SK-N-SH (cell line): ENCODE measurements at regions not wholly inside any gene's neighbourhood (a gene's known extent, or its start where the extent isn't known, plus 50 kb on each side); places are given as distances from the start of the nearest gene placed in this dataset.

Experiments
- CTCF ChIA-PET: fragments of 300-600, 350-600 bp; formaldehyde crosslinking; extraction: SDS; loops from one replicate; lab custom pipeline; 2021; lab: Yijun Ruan, JAX
- POLR2A ChIA-PET: fragments of 350-600 bp; sonication (Branson Sonifier 250); formaldehyde crosslinking; extraction: SDS; loops from one replicate; lab custom pipeline; 2020; ENCODE audit warnings: antibody characterized with exemption, inconsistent platforms; lab: Yijun Ruan, JAX
- DNase-seq: peaks from one replicate; pipeline ENCODE4 v3.0.0; 2012
- H2AFZ ChIP-seq: fragments of 200-600 bp; sonication (generic); 2 replicates; pipeline ENCODE4 v1.8.1; 2016; ENCODE audit warnings: antibody characterized with exemption, mild to moderate bottlenecking, low read depth
- H3F3A ChIP-seq: fragments of 200-600 bp; sonication (generic); replicated peaks from 2 replicates; pipeline ENCODE3; 2016; ENCODE audit warnings: antibody characterized with exemption, mild to moderate bottlenecking; ENCODE audit not compliant: insufficient read depth
- H3K27ac ChIP-seq, 2 experiments: fragments of 200-500 bp in 1 of 2; fragments of 200-600 bp in 1 of 2; sonication (Bioruptor generic) in 1 of 2; sonication (generic), shearing (Covaris generic) in 1 of 2; 2 replicates each; pipeline versions ENCODE4 v1.5.1 to v1.6.1; 2014 to 2016; ENCODE audit warnings: low read depth in 2 of 2, inconsistent platforms in 1 of 2, low read length in 1 of 2, mild to moderate bottlenecking in 1 of 2, mixed read lengths in 1 of 2
- H3K27me3 ChIP-seq: fragments of 200-600 bp; sonication (generic), shearing (Covaris generic); 2 replicates; pipeline ENCODE4 v1.6.1; 2016; ENCODE audit warnings: mixed run types; ENCODE audit not compliant: insufficient read depth
- H3K36me3 ChIP-seq, 2 experiments: fragments of 200-500 bp in 1 of 2; fragments of 200-600 bp in 1 of 2; sonication (Bioruptor generic) in 1 of 2; sonication (generic) in 1 of 2; replicated peaks in 1 of 2; 2 replicates each; pipeline versions ENCODE3 to v1.5.1; 2014 to 2016; ENCODE audit warnings: low read length in 1 of 2, mild to moderate bottlenecking in 1 of 2; ENCODE audit not compliant: insufficient read depth in 2 of 2, control insufficient read depth in 1 of 2
- H3K4me1 ChIP-seq, 2 experiments: fragments of 200-500 bp in 1 of 2; fragments of 200-600 bp in 1 of 2; sonication (Bioruptor generic) in 1 of 2; sonication (generic), shearing (Covaris generic) in 1 of 2; 2 replicates each; pipeline versions ENCODE4 v1.5.1 to v1.6.1; 2014 to 2016; ENCODE audit warnings: low read depth in 1 of 2, low read length in 1 of 2, mixed run types in 1 of 2; ENCODE audit not compliant: insufficient read depth in 2 of 2, control insufficient read depth in 1 of 2
- H3K4me2 ChIP-seq: fragments of 200-600 bp; sonication (generic), shearing (Covaris generic); 2 replicates; pipeline ENCODE4 v1.6.1; 2017; ENCODE audit warnings: mixed run types
- H3K4me3 ChIP-seq, 2 experiments: fragments of 200-500 bp in 1 of 2; fragments of 200-600 bp in 1 of 2; sonication (Bioruptor generic) in 1 of 2; sonication (generic), shearing (Covaris generic) in 1 of 2; 2 replicates each; pipeline versions ENCODE4 v1.5.1 to v1.8.1; 2014 to 2016; ENCODE audit warnings: low read depth in 2 of 2, inconsistent platforms in 1 of 2, low read length in 1 of 2, mild to moderate bottlenecking in 1 of 2, mixed read lengths in 1 of 2, moderate library complexity in 1 of 2
- H3K79me2 ChIP-seq: fragments of 200-600 bp; sonication (generic); 2 replicates; pipeline ENCODE4 v1.8.1; 2017; ENCODE audit warnings: mild to moderate bottlenecking; ENCODE audit not compliant: insufficient read depth
- H3K9ac ChIP-seq: fragments of 200-600 bp; sonication (generic); 2 replicates; pipeline ENCODE4 v1.6.1; 2017; ENCODE audit warnings: mixed run types
- H3K9me2 ChIP-seq: fragments of 200-600 bp; sonication (generic); 2 replicates; pipeline ENCODE4 v1.6.1; 2017; ENCODE audit warnings: mixed run types
- H3K9me3 ChIP-seq: fragments of 200-600 bp; sonication (generic); 2 replicates; pipeline ENCODE4 v1.6.1; 2017; ENCODE audit warnings: mixed run types, mild to moderate bottlenecking, moderate library complexity
- H4K20me1 ChIP-seq: fragments of 200-600 bp; sonication (generic); 2 replicates; pipeline ENCODE4 v1.6.1; 2017; ENCODE audit warnings: mild to moderate bottlenecking, mixed run types; ENCODE audit not compliant: insufficient read depth
- EP300 ChIP-seq, 2 experiments: IDR thresholded peaks; 2 replicates each; pipeline versions ENCODE4 v1.4.0 to v1.6.1; 2012; ENCODE audit warnings: borderline replicate concordance in 1 of 2, low read depth in 1 of 2, low read length in 1 of 2
- FOSL2 ChIP-seq: IDR thresholded peaks from 2 replicates; pipeline ENCODE4 v1.4.0; 2012; ENCODE audit warnings: low read depth, mild to moderate bottlenecking, moderate library complexity, borderline replicate concordance
- FOXJ3 ChIP-seq: sonication (generic); formaldehyde crosslinking; IDR thresholded peaks from 2 replicates; pipeline ENCODE4 v1.5.1; 2020; ENCODE audit warnings: mild to moderate bottlenecking, missing genetic modification reagents
- GABPA ChIP-seq: IDR thresholded peaks from 2 replicates; pipeline ENCODE4 v1.4.0; 2012; ENCODE audit warnings: low read depth, mild to moderate bottlenecking
- GATA2 ChIP-seq: sonication (generic); formaldehyde crosslinking; IDR thresholded peaks from 2 replicates; pipeline ENCODE4 v1.5.0; 2020; ENCODE audit warnings: mild to moderate bottlenecking, missing genetic modification reagents
- JUND ChIP-seq: IDR thresholded peaks from 2 replicates; pipeline ENCODE4 v1.4.0; 2012
- MXI1 ChIP-seq: IDR thresholded peaks from 2 replicates; pipeline ENCODE4 v1.6.1; 2012; ENCODE audit warnings: mild to moderate bottlenecking, low read depth, low read length, improper control_type of control experiment
- POLR2AphosphoS5 ChIP-seq: IDR thresholded peaks from 2 replicates; pipeline ENCODE4 v1.6.1; 2012; ENCODE audit warnings: low read depth, low read length
- RFX5 ChIP-seq: IDR thresholded peaks from 2 replicates; pipeline ENCODE4 v1.6.1; 2012; ENCODE audit warnings: mild to moderate bottlenecking, improper control_type of control experiment, low read length
- RXRA ChIP-seq: IDR thresholded peaks from 2 replicates; pipeline ENCODE4 v1.4.0; 2012; ENCODE audit warnings: low read depth, mild to moderate bottlenecking, borderline replicate concordance
- SMC3 ChIP-seq: IDR thresholded peaks from 2 replicates; pipeline ENCODE4 v1.6.1; 2012; ENCODE audit warnings: low read depth, low read length, improper control_type of control experiment
- TAF1 ChIP-seq: IDR thresholded peaks from 2 replicates; pipeline ENCODE4 v1.6.1; 2012; ENCODE audit warnings: low read depth, mild to moderate bottlenecking, low read length, moderate library complexity, borderline replicate concordance
- TCF12 ChIP-seq: IDR thresholded peaks from 2 replicates; pipeline ENCODE4 v1.4.0; 2012
- YY1 ChIP-seq: IDR thresholded peaks from 2 replicates; pipeline ENCODE4 v1.4.0; 2012; ENCODE audit warnings: low read depth, mild to moderate bottlenecking
- WGBS: methylation state at CpG from one replicate; pipeline ENCODE4 v1.1.6; 2017; ENCODE audit warnings: low lambda C conversion rate; 5-methylcytosine and 5-hydroxymethylcytosine counted together
- TF ChIP-seq, protein P1 (sequence below): IDR thresholded peaks from 2 replicates; pipeline ENCODE4; 2012
- TF ChIP-seq, protein P2 (sequence below): IDR thresholded peaks from 2 replicates; pipeline ENCODE4 v1.4.0; 2012; ENCODE audit warnings: low read depth

DNA sequence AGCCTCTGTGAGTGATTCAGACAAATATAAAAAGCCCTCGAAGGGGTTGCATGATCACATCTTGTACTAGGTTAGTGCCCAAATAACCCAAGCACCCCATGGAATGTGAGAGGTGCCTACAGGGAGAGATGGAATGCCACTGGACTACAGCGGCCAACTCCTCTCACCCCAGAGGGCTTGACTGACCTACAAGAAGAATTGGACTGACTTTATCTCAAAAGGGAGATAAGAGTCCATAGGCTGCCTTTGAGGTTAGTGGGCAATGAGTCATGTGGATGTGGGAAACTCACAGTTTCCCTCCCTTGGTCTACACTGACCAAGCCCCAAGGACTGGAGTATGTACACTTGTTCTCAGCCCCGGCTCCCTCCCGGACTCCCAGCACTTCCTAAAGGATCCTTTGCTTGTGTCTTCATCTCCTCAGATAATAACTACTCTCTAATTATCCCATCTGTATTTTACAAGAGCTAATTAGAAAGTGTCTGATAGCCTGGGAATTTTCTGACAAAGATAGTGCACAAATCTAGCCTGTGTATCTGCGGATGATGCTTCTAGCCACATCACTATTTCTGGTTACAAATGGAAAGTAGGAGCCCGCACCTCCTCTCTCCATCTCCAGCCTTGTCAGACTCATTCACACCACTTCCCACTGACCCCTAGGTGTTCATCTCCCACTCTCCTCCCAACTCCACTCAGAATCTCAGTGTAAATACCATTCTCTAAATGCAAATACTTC lies 547.8 kb upstream of the TBL1XR1 start:
- Histone ChIP-seq H3K9ac (no peak overlapping the region), H3F3A (peaks cover 6% of the 10 kb centered on the region)
- WGBS, result 73% methylated on average over 6 of the region's 6 CpGs
- TF ChIP-seq, protein P1, sequence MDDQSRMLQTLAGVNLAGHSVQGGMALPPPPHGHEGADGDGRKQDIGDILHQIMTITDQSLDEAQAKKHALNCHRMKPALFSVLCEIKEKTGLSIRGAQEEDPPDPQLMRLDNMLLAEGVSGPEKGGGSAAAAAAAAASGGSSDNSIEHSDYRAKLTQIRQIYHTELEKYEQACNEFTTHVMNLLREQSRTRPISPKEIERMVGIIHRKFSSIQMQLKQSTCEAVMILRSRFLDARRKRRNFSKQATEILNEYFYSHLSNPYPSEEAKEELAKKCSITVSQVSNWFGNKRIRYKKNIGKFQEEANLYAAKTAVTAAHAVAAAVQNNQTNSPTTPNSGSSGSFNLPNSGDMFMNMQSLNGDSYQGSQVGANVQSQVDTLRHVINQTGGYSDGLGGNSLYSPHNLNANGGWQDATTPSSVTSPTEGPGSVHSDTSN, result peak; percentile 7; the same call in 1 of the 2 replicates
- TF ChIP-seq RXRA (0 out of 2 replicates have a peak, but pooled peaks have one; percentile 6), MXI1 (no peak), JUND (peak; percentile 55), EP300 (IDR thresholded peaks at IDR 0.05; ENCODE audit: borderline replicate concordance in 1 of 2, low read depth in 1 of 2, low read length in 1 of 2) (peak in 1 of 2 experiments; percentile 38; a peak in 1 of 4 replicates), GATA2 (CRISPR knock-in tag) (no peak), FOXJ3 (CRISPR knock-in tag) (no peak), FOSL2 (peak; percentile 42; the same call in 1 of the 2 replicates), POLR2AphosphoS5 (no peak), TCF12 (peak; percentile 29; the same call in 1 of the 2 replicates)
- TF ChIP-seq, protein P2, sequence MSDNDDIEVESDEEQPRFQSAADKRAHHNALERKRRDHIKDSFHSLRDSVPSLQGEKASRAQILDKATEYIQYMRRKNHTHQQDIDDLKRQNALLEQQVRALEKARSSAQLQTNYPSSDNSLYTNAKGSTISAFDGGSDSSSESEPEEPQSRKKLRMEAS, result no peak
- TF ChIP-seq, all 33 proteins: peak for 6
- no peak overlapping the region for H3K4me2 ChIP-seq
- H2AFZ ChIP-seq, result no peak overlapping the region
- H4K20me1 ChIP-seq, result no peaks in the 10 kb centered on the region
- no peaks in the 10 kb centered on the region for H3K36me3 ChIP-seq
- H3K27me3 ChIP-seq, result no peaks in the 10 kb centered on the region
- H3K27ac ChIP-seq, result no peak overlapping the region
- H3K9me3 ChIP-seq, result no peaks in the 10 kb centered on the region
- no peak overlapping the region for H3K4me3 ChIP-seq
- no peaks in the 10 kb centered on the region for H3K79me2 ChIP-seq
- DNase-seq, result no peak
- no peaks in the 10 kb centered on the region for H3K9me2 ChIP-seq
- ChIA-PET CTCF (no interaction called here), POLR2A (no interaction called here)
- peaks cover 0 to 5% of the 10 kb centered on the region in 2 experiments; a peak in 2 of 4 replicates for H3K4me1 ChIP-seq

DNA sequence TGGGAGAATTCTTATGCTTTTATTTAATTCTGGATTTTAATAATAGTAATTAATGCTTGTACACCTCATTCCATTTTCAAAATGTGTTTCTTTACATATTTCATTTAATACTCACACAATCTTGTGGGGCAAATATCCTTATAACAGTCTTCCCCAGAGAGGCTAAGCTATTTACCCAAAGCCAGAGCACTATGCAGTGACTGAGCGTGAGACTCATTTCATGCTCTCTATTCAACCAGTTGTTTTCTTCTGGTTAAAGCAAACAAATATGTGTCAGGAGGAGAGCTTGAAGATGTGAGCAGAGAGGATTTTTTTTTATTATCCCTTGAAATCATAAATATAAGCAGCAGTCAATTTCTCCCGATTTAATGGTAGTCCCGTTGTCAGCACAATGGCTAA lies 548.3 kb upstream of the TBL1XR1 start:
- POLR2A ChIA-PET, result no interaction called here
- Histone ChIP-seq H3K36me3 (no peaks in the 10 kb centered on the region), H3K9ac (no peak overlapping the region), H3K4me3 (no peak overlapping the region), H3K9me3 (no peaks in the 10 kb centered on the region)
- no peak for DNase-seq
- 64% methylated on average over 3 of the region's 3 CpGs for WGBS
- TF ChIP-seq RXRA, result no peak
- no peak for TF ChIP-seq SMC3
- no peak for TF ChIP-seq YY1
- TF ChIP-seq GABPA, result no peak
- TF ChIP-seq TAF1, result no peak
- TF ChIP-seq RFX5, result no peak
- TF ChIP-seq, all 33 proteins: peak for 0
- Histone ChIP-seq H3K4me1 (peaks cover 0 to 5% of the 10 kb centered on the region in 2 experiments; a peak in 2 of 4 replicates), H3K4me2 (no peak overlapping the region), H4K20me1 (no peaks in the 10 kb centered on the region), H3K79me2 (no peaks in the 10 kb centered on the region), H3K27me3 (no peaks in the 10 kb centered on the region), H2AFZ (no peak overlapping the region), H3F3A (peaks cover 6% of the 10 kb centered on the region), H3K27ac (no peak overlapping the region; a peak in 1 of 4 replicates), H3K9me2 (no peaks in the 10 kb centered on the region)
- CTCF ChIA-PET, result no interaction called here
